Heart right ventricle (tissue), 16 donors: ENCODE measurements at regions not wholly inside any gene's neighbourhood (a gene's known extent, or its start where the extent isn't known, plus 50 kb on each side); places are given as distances from the start of the nearest gene placed in this dataset.

Source experiments
- ATAC-seq, 8 donors: fragments of 200-7000 bp; cut with Tn5 transposase; one replicate each; pipeline ENCODE4 v1.9.1; 2020; ENCODE audit warnings: mild to moderate bottlenecking in 8 of 8, moderate library complexity in 8 of 8, moderate number of reproducible peaks in 1 of 8
- DNase-seq, 2 donors: peaks; one replicate each; pipeline ENCODE4 v3.0.0-alpha.2; 2020
- H3K27ac ChIP-seq, 10 donors: fragments of 200-600 bp; sonication (generic) in 2 of 10; one replicate each; pipeline versions ENCODE4 v1.5.0 to v1.8.0; 2020 to 2022; ENCODE audit warnings: mild to moderate bottlenecking in 3 of 10
- H3K27me3 ChIP-seq, 7 donors: fragments of 200-600 bp; one replicate each; pipeline ENCODE4 v1.8.0; 2021 to 2022; ENCODE audit warnings: mild to moderate bottlenecking in 2 of 7
- H3K36me3 ChIP-seq, 9 donors: fragments of 200-600 bp; sonication (generic) in 1 of 9; one replicate each; pipeline versions ENCODE4 v1.5.0 to v1.8.0; 2020 to 2022; ENCODE audit warnings: mild to moderate bottlenecking in 2 of 9
- H3K4me1 ChIP-seq, 9 donors: fragments of 200-600 bp; sonication (generic) in 1 of 9; one replicate each; pipeline versions ENCODE4 v1.5.0 to v1.8.0; 2020 to 2022; ENCODE audit warnings: mild to moderate bottlenecking in 4 of 9
- H3K4me3 ChIP-seq, 10 donors: fragments of 200-600 bp; sonication (generic) in 2 of 10; one replicate each; pipeline versions ENCODE4 v1.5.0 to v1.8.0; 2020 to 2022; ENCODE audit warnings: mild to moderate bottlenecking in 7 of 10, moderate library complexity in 2 of 10
- H3K9me3 ChIP-seq, 11 donors: fragments of 200-600 bp in 10 of 11; sonication (generic) in 2 of 11; one replicate each; pipeline versions ENCODE4 v1.5.0 to v1.8.0; 2013 to 2022; ENCODE audit warnings: mild to moderate bottlenecking in 2 of 11, control low read depth in 1 of 11, moderate library complexity in 1 of 11
- WGBS, 2 donors: extraction: QIAGEN DNeasy Blood & Tissue Kit; methylation state at CpG; one replicate each; pipeline ENCODE4 v1.1.7; 2013; ENCODE audit warnings: inconsistent platforms in 1 of 2; 5-methylcytosine and 5-hydroxymethylcytosine counted together
- intact Hi-C, 10 donors: fragments of 100-400 bp; cut with DNase I; formaldehyde crosslinking; loops; one replicate each; pipeline versions ENCODE4 v1.11.1 to v1.14.2; 2022
- TF ChIP-seq, protein P1 (sequence below), 9 donors: fragments of 200-600 bp; sonication (generic) in 2 of 9; IDR thresholded peaks; one replicate each; pipeline versions ENCODE4 v1.5.0 to v1.8.0; 2021 to 2022; ENCODE audit warnings: antibody characterized with exemption in 9 of 9, mild to moderate bottlenecking in 5 of 9, moderate library complexity in 1 of 9
- donor health status: Arrhythmogenic right ventricular cardiomyopathy.
- donor health status: ischemic (EF 13 %, LVEDD 7.1; RV severe dilation, severe dysfunction).
- donor health status: healthy with polysubstance abuse.
- donor health status: DM: no; HTN: yes; CAD: no.
- donor health status: DM: no; HTN: no; CAD: no.
- donor health status: ischemic (EF 25% LVEDD 6.9; RV normal size, moderate dysfunction).
- donor health status: ischemic (EF 25% LVEDD 5.7; RV mildly dilated, moderate dysfunction).
- donor health status: healthy.
- donor health status: DM: yes; HTN: yes; CAD: no.
- donor health status: Ischemic cardiomyopathy.
- donor health status: ischemic (EF 35%, LVEDD 5.7; RV mildly dilated, moderate dysfunction).
- donor health status: nonischemic (EF 11% LVEDD 7.7; RV severe dilation, severe dysfunction).
- donor health status: DM: yes; HTN: yes; CAD: no.
- donor health status: PGD.
- donor health status: ischemic (EF 29% LVEDD 5.4; RV normal size, mild dysfunction).
- donor health status: nonischemic (EF 23%, LVEDD 6.1; RV moderate dilation, normal function).

DNA sequence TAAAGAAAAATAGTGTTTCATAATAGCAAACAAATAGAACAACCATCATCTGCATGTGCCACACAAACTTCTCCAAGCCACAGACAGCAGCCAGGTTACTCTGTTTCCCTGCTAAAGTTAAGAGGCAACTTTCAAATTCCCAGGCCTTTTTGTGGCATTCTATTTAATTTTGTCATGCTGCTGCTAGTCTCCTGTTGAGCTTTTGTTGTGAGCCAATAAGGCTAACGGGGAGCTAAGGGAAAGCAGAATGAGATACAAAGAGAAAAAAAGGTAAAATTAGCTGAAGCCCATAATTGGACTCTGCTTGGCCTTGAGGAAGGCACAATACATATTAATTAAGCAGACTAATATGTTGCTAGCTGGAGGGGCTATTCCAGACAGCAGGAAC lies 74.7 kb upstream of the GNAO1 start:
- Histone ChIP-seq H3K27me3 (no peaks in the 10 kb centered on the region), H3K36me3 (no peaks in the 10 kb centered on the region), H3K4me3 (no peak overlapping the region), H3K9me3 (no peaks in the 10 kb centered on the region), H3K27ac (no peak overlapping the region), H3K4me1 (peaks cover 0 to 3% (median 0%) of the 10 kb centered on the region in 9 donors)
- ATAC-seq (no peak), DNase-seq (no peak)
- WGBS, 2 donors = 50 to 59% methylated on average over 1 of the region's 1 CpG
- TF ChIP-seq, protein P1, sequence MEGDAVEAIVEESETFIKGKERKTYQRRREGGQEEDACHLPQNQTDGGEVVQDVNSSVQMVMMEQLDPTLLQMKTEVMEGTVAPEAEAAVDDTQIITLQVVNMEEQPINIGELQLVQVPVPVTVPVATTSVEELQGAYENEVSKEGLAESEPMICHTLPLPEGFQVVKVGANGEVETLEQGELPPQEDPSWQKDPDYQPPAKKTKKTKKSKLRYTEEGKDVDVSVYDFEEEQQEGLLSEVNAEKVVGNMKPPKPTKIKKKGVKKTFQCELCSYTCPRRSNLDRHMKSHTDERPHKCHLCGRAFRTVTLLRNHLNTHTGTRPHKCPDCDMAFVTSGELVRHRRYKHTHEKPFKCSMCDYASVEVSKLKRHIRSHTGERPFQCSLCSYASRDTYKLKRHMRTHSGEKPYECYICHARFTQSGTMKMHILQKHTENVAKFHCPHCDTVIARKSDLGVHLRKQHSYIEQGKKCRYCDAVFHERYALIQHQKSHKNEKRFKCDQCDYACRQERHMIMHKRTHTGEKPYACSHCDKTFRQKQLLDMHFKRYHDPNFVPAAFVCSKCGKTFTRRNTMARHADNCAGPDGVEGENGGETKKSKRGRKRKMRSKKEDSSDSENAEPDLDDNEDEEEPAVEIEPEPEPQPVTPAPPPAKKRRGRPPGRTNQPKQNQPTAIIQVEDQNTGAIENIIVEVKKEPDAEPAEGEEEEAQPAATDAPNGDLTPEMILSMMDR (IDR thresholded peaks at IDR 0.05) = no peak
- intact Hi-C loops = no loop called here

DNA sequence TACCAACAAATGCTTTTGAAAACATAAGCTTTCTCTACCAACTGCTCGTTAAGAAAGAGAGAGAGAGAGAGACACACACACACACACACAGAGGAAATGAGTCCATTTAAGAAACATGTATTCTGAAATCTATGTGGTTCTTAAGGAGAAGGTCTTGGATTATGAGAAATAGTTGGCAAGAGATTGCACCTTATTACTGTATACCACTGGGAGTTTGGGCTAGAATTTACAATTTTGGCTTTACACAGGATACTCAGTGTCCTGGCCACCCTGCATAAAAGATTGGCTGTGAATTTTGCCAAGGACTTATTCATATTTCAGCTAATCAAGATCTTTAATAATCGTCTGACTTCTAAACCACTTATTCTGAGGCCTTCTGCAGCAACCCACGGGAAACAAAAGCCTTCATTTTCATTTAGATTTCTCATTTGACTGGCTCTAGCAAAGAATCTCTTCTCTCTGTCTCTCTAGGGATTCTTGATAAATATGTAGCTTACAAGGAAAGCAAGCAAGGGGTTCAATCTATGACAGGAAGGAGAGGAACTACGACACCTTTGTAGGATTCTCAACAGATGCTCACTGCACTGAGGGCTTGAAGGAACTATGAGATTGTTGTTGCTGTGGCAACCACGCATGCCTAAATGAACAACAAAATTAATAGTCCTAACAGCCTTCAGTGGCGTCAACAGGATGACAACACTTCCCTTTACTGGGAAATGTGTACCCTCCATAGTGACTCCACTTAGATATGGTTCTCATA lies 75.3 kb upstream of the GNAO1 start:
- no peaks in the 10 kb centered on the region for H3K9me3 ChIP-seq
- ATAC-seq = peak in 1 of 8 donors; percentile 51
- 46 to 56% methylated on average over 6 of the region's 6 CpGs for WGBS, 2 donors

DNA sequence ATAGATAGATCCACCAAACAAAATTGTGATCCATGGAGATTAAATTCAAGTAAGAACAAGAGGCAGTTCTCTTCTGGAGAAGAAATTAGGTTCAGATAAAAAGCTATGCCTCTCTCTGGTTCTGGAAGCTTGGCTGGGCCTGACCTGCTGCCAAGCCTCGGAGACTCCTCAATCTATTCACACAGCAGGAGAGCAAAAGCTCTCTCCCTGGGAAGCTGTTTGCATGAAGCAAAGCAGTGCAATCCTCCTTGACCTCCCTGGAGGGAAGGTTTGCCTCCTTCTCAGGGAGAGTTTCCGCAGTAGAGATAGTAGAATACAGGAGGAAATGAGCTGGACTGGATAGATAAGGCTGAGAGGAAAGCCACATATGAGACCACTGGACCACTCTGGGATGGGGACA lies 78.1 kb upstream of the GNAO1 start:
- peaks cover 0 to 8% (median 0%) of the 10 kb centered on the region in 9 donors for H3K4me1 ChIP-seq
- H3K27ac ChIP-seq = no peak overlapping the region
- no peaks in the 10 kb centered on the region for H3K36me3 ChIP-seq
- DNase-seq = no peak
- H3K27me3 ChIP-seq = no peaks in the 10 kb centered on the region
- intact Hi-C loops = no loop called here
- 42 to 52% methylated on average over 2 of the region's 2 CpGs for WGBS, 2 donors
- H3K9me3 ChIP-seq = no peaks in the 10 kb centered on the region
- TF ChIP-seq, protein P1 (IDR thresholded peaks at IDR 0.05) = no peak
- ATAC-seq = no peak
- H3K4me3 ChIP-seq = no peak overlapping the region

More for the DNA sequence above, 75.3 kb upstream of the GNAO1 start:
- no peaks in the 10 kb centered on the region for H3K36me3 ChIP-seq
- H3K4me1 ChIP-seq = peaks cover 0 to 8% (median 0%) of the 10 kb centered on the region in 9 donors
- TF ChIP-seq, protein P1 (IDR thresholded peaks at IDR 0.05) = no peak
- no peak overlapping the region for H3K4me3 ChIP-seq
- no peak for DNase-seq
- intact Hi-C loops = no loop called here
- no peaks in the 10 kb centered on the region for H3K27me3 ChIP-seq
- H3K27ac ChIP-seq = no peak overlapping the region

DNA sequence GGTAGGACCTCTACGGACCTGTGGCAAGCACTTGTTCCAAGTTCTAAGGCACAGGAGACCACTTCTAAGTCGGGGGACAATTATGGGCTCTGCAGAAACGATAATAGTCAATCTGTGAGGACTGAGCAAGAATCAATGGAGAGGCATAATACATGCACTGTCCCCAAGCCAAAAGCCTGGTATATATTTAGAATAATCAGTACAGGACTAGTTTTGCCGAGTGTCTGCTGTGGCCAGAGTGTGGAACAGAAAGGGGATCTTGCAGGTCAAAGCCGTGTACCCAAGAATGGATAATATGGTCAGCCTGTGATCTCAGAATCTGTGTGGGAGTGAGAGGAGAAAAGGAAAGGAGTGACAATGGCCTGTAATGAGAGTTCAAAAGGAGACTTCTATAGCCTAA lies 80.2 kb upstream of the GNAO1 start:
- peak overlapping the region in 1 of 10 donors; percentile 5 for H3K27ac ChIP-seq
- TF ChIP-seq, protein P1 (IDR thresholded peaks at IDR 0.05) = no peak
- H3K4me3 ChIP-seq = no peak overlapping the region
- WGBS, 2 donors = 41 to 50% methylated on average over 5 of the region's 5 CpGs
- no peaks in the 10 kb centered on the region for H3K9me3 ChIP-seq
- H3K4me1 ChIP-seq = peaks cover 0 to 16% (median 5%) of the 10 kb centered on the region in 9 donors
- H3K27me3 ChIP-seq = no peaks in the 10 kb centered on the region
- intact Hi-C loops = no loop called here
- ATAC-seq (peak in 3 of 8 donors; percentile 27 to 56 (median 56)), DNase-seq (no peak)
- no peaks in the 10 kb centered on the region for H3K36me3 ChIP-seq
